GM06990 (cell line): ENCODE measurements at regions not wholly inside any gene's neighbourhood (a gene's known extent, or its start where the extent isn't known, plus 50 kb on each side); places are given as distances from the start of the nearest gene placed in this dataset.
"Not testable (repeated sequence)": the region's sequence is repeated elsewhere in the genome, so short reads cannot be mapped to it uniquely, and the experiment has no call there.

Source experiments
- DNase-seq: peaks from one replicate; pipeline ENCODE4 v3.0.0-alpha.2; 2011; ENCODE audit not compliant: insufficient read length; ENCODE audit errors: extremely low read depth
- H3K27me3 ChIP-seq: replicated peaks from 2 replicates; pipeline ENCODE4 v1.6.0; 2011; ENCODE audit warnings: low read length; ENCODE audit not compliant: control insufficient read depth, insufficient read depth
- H3K36me3 ChIP-seq: 2 replicates; pipeline ENCODE4 v1.5.1; 2011; ENCODE audit warnings: low read length; ENCODE audit not compliant: control insufficient read depth, insufficient read depth
- H3K4me3 ChIP-seq: replicated peaks from 2 replicates; pipeline ENCODE4 v1.5.1; 2011; ENCODE audit warnings: low read depth, mild to moderate bottlenecking, control low read depth, low read length
- CTCF ChIP-seq: IDR thresholded peaks from 2 replicates; pipeline ENCODE4 v1.5.1; 2011; ENCODE audit warnings: low read length, control low read depth, mild to moderate bottlenecking, inconsistent platforms; ENCODE audit not compliant: insufficient read depth, poor library complexity, severe bottlenecking

GRCh38 chr3:164023480-164023879, 1054.8 kb downstream of the SI start:
- H3K27me3 ChIP-seq: no peaks in the 10 kb centered on the region
- H3K36me3 ChIP-seq: no peaks in the 10 kb centered on the region
- H3K4me3 ChIP-seq: no peak overlapping the region
- no peak for DNase-seq
- no peak for TF ChIP-seq CTCF

GRCh38 chr3:164018500-164018899, 1059.8 kb downstream of the SI start:
- no peaks in the 10 kb centered on the region for H3K36me3 ChIP-seq
- no peak overlapping the region for H3K4me3 ChIP-seq
- no peak for DNase-seq
- TF ChIP-seq CTCF: no peak
- no peaks in the 10 kb centered on the region for H3K27me3 ChIP-seq

- DNase-seq: no peak
- no peak for TF ChIP-seq CTCF
- H3K27me3 ChIP-seq: no peaks in the 10 kb centered on the region
- H3K4me3 ChIP-seq: no peak overlapping the region
- no peaks in the 10 kb centered on the region for H3K36me3 ChIP-seq
These were observed 1070.5 kb downstream of the SI start for GRCh38 chr3:164007765-164008164.

GRCh38 chr3:164004205-164004604, 1074.1 kb downstream of the SI start:
- no peak for TF ChIP-seq CTCF
- no peak for DNase-seq
- H3K36me3 ChIP-seq: no peaks in the 10 kb centered on the region
- H3K27me3 ChIP-seq: no peaks in the 10 kb centered on the region
- no peak overlapping the region for H3K4me3 ChIP-seq

GRCh38 chr3:164003016-164003415, 1075.3 kb downstream of the SI start:
- H3K4me3 ChIP-seq, H3K36me3 ChIP-seq, DNase-seq, H3K27me3 ChIP-seq: not testable (repeated sequence)

- TF ChIP-seq CTCF: no peak
- Histone ChIP-seq H3K27me3 (no peaks in the 10 kb centered on the region), H3K4me3 (no peak overlapping the region), H3K36me3 (no peaks in the 10 kb centered on the region)
- DNase-seq: no peak
These were observed 1094.4 kb downstream of the SI start for GRCh38 chr3:163983940-163984339.
